GM21423 (cell line): ENCODE measurements at regions not wholly inside any gene's neighbourhood (a gene's known extent, or its start where the extent isn't known, plus 50 kb on each side); places are given as distances from the start of the nearest gene placed in this dataset.

Source experiments
- ATAC-seq: cut with Tn5 transposase; IDR thresholded peaks from one replicate; pipeline ENCODE4 v1.9.1; 2021; ENCODE audit warnings: mild to moderate bottlenecking, moderate library complexity; ENCODE audit not compliant: unreplicated experiment

DNA sequence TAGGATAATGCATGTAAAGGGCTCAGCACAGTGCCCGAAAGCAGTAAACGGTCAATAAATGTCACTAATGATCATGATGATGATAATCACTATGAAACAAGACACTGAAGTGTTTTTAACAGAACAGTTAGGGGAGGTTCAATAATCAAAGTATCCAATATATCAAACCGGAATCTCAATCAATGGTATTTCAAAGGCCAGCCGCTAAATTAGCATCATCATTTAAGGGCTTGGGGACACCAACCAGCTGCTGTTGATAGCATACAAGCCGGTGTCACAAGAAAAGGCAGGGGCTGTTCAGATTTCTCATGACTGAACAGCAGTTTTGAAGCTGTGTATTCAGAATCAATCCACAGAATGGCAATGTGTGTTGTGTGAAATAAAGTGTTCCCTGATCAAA lies 316.0 kb upstream of the NPVF start:
- ATAC-seq, result no peak

DNA sequence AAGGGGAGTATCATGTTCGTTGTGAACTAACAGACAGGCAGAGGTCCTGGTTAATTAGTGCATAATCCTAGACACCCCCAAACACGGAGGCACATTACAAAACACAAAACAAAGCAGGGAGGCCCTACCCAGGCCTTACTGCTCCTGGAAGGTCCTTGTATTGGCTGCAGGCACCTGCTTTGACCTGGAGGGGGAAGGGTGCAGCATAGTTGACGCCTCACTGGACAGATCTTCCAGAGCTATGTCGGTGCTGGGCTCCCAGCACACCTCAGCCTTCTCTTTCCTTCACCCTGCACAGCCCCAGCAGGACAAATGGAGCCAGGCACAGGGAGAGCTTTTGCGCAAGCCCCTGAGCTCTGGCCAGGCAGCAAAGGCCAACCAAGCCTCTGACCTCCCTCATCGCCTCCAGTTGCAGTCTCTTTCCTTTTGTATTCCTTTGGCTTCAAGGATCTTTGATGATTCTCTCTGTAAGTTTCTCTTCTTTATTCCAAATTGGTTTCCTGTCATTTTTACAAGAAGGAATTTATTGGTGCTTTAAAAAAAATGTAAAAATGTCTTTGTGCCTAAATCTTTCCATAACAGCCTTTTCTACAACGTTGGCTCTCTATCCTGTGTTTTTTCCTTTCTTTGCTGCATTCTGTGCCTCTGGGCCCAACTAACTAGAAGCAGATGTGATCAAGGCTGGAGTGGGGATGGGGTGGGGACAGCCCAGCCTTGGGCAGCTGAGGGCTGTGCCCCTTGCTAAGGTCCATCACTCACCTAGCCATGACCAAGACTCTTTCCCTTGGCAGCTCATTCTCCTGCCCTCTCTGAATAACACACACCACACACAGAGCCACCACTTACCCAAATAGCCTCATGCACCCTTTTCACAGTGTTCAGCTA lies 317.1 kb upstream of the NPVF start:
- no peak for ATAC-seq

DNA sequence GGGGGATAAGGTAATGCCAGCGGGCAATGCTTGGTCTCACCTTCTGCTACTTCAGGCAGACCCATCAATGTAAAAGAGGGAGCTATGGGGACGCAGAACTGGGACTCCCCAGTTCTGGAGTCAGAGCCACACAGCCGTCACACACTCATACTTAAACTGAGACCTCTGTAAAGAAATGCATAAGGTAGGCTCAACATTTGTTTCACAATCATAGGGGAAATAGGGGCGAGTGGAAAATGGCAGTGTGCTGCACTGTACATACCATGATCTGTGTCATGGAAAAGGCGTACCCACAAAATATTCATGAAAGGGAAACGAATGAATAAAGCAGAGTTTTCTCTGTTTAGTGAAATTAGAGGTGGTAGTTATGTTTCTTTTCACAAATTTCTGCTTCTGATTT lies 318.0 kb upstream of the NPVF start:
- no peak for ATAC-seq

DNA sequence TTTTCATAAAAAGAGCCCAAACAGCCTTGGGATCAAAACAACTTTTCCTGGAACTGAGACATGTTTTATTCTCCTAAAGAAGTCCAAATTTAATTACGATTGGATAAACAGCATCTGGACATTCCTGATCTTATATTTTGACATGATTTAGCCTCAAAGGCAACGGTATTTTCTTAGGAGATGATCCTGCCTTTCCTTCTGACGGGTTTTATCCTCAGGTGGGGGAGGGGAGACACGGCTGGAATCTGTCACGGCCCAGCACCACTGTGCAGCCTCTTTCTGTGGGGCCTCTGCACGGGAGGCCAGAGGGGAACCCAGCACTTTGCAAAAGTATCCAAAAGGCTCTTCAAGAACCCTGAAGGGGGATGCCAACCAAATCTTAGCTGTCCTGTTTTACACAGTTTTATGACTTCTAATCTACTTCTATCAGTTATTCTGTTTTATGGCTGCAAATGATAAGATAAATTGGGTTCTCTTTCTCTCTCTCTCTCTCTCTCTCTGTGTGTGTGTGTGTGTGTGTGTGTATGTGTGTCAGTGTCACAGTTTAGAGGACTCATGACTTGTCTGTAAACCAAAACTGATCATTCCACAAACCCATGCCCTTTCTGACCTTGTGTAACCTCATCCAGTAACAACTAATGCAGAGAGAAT lies 321.1 kb upstream of the NPVF start:
- ATAC-seq, result no peak

DNA sequence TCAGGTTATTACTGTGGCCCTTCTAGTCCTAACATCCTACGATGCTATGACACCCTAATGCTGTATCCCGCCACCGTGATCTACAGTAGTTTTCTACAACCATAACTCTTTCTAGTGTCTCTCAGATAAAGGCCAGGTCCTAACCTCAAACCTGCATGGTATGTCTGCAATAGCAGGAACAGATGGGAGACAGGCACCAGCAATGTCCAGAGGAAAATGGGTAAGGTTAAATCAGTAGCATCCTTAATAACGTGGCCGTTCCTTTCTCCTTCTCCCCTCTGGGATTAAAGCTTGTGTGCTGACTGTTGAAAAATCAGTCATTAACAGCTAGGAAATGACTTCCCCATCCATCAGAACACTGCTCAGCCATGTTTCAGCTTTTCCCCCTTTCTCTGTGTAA lies 321.9 kb upstream of the NPVF start:
- ATAC-seq, result no peak

DNA sequence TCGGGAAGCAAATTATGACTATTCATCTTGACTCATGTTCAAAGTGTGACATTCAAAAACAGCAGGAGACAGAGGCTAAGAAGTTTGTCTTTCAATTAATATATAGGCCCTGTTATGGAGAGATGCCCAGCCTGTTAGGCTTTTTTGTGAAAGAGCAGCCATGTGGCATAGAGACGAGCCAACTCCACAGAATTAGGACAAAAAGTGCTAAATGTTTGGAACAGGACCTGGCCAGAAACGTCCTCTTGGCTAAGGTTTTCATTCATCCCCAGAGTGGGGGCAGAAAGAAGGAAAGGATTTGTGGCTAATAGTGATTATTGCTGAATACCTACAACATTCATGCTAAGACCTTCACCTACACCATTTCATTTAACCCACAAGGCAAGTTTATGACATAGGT lies 324.7 kb upstream of the NPVF start:
- no peak for ATAC-seq

DNA sequence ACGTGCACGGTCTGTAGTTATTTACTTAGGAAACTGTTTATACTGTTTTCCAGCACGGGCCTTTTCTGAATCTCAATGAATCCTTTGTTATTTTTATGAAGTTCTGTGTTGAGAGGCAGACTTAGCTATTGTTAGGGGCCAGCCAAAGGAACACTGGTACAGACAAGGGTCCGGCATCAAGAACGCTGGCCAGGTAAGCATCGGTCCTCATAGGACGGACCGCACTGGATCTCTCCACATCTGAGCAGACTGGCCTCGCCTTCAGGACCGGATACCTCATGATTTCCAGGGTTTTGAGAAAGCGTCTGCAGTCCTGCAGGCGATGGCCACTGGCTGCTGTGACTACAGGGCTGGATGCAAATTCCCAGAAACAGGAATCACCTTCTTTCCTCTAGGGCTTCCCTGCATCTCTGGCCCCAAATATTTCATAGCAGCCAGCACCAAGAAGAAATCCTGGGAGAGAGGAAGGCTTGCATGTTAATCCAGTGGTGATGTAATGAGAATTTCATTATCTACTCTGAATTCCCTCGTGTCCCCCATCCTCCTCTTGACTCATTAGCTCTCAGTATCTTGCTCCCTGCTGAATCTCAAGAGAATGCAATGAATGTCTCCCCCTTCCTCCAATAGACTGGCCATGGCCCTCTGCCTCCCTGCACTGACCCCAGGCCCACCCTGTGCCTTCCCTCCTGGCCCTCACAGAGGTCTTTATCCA lies 325.4 kb upstream of the NPVF start:
- no peak for ATAC-seq

DNA sequence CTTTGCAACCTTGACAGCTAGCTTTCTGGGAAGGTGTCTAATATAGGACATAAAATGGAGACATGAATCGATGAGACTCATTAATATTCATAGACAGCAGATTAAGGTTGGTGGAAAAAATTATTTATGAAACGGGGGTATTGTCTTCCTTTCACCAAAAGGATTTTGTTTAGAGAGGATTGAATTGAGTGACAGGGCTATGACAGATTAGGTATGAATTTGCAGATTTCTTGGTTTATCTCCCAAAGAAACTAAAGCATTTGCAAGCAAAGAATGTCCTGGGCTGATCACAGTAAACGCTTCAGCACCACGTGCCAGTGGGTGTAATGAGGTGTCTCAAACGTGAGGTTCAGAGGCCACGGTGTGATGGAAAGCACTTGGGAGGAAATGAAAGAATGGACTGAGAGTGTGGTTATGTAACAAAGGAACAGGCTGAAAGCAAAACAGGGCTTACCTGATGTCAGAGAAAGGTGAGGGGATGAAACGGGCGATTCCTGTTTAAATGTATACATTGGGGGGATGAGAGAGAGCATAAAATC lies 329.2 kb upstream of the NPVF start:
- no peak for ATAC-seq

DNA sequence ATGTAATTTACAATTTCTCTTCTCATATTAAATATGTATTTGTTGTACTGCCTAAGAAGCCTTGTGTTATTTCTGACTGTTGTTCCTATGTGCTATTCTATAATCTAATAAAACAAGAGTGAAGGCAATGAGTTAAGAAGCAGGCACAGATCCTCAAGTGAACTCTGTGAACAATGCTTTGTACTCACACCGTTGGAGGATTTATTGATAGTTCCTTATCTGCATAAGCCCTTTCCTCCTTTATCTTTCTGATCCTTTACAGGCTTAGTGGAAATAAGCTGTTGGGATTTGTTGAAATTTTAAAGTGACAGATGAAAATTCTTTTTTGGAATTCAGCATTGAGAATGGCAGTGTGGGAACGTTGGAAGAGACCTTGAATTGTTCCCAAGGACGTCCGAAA lies 329.6 kb upstream of the NPVF start:
- no peak for ATAC-seq

DNA sequence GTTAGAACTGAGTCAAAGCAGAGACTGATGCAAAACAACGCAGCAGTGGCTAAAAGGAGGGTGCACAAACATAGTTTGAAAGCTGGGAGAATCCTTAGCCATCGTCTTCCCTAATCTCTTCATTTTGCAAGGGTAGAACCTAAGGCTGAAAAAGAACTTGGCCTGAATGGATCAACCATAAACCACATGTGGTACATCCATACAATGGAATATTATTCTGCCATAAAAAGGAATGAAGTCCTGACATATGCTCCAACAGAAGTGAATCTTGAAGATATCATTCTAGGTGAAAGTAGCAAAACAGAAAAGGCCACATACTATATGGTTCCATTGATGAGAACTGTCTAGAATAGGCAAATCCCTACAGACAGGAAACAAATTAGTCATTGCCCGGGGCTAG lies 330.3 kb upstream of the NPVF start:
- ATAC-seq, result no peak

DNA sequence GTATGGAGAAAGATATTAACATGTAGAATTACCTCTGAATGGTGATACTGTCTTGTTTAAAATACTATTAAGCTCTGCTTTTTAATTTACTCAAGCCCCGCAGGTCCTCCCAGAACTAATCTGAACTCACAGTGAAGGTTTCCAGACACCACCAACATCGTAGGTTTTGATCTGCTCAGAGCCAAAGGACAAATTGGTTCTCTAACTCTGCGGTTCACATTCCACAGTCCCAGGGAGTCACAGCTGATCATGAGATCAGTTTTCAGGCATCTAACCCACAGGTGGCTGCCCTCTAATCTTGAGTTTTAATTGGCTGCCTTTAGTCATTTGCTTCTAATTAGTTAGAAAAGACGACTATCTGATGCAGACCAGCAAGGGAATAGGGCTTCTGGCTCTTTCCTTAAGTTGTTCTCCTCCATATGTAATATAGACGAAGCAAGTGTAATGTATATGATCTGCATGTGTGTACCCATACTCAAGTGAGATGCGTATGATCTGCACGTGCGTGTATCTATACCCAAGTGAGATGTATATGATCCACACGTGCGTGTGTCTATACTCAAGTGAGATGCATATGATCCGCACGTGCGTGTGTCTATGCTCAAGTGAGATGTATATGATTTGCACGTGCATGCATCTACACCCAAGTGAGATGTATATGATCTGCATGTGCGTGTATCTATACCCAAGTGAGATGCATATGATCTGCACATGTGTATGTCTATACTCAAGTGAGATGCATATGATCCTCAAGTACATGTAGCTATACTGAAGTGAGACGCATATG lies 331.5 kb upstream of the NPVF start:
- ATAC-seq, result no peak

DNA sequence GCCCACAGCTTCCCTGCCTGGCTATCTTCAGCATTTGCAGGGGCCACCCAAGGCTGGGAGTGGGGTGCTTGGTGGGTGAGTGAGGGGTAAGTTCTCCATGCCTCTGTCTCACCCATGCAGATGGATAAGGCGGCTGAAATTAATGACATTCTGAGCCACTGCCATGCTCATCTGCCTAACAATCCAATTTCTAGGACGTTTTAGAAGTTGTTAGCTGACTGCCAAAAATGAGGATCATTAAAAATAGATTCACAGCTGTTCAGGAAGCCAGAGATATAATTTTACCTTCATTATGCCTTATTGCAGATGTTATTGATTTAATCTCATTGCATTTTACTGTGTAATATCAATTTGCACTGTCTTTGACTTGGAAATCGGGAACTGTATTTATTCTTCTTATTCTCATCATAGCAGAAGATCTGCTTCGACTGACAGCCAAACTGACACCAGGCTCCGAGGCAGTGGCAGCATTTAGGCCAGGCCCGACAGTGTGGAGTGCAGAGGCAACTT lies 334.4 kb upstream of the NPVF start:
- ATAC-seq, result no peak

DNA sequence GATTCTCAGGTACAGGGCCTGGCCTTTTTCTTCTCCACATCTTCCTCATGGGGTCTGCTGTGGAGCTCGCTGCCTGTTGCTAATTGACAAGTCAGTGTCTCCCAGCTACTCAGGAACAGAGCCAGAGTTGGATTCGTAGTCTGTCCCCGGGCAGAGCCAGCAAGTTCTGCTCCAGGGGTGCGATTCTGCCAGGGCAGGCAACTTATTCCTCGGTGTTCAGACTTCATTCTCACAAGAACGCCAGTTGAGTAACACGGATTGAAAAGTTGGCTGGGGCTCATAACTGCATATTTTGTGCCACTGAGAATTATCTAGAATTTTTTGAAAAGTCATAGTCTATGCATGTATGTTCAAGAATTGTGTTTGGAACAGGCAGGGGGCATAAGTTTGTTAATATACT lies 336.7 kb upstream of the NPVF start:
- ATAC-seq, result no peak

DNA sequence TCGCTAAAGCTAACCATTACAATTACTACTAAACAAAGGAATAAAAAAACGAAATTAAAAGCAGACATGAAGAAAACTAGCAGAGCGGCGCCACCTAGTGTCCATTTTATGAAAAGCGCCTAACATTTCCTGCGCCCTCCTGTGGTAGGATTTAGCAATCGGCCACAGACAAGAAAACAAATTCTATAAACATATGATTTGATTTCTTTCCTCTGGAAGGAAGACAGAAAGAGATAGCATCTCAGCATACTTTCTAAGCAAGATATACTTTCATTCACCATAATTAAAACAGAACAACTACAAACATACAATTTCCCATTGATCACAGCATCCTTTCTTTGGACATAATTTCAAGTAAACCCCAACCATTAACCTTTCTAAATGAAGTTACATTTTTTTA lies 337.7 kb upstream of the NPVF start:
- ATAC-seq, result no peak

DNA sequence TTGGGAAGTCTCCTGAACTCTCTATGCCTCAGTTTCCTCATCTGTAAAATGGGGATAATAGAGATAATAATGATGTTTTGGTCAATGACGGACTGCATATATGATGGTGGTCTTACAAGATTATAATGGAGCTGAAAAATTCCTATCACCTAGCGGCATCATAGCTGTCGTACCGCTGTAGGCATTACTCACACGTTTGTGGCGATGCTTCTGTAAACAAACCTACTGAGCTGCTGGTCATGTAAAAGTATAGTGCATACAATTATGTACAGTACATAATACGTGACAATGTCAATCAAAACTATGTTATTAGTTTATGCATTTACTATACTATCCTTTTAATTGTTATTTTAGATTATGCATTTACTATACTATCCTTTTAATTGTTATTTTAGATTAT lies 339.1 kb upstream of the NPVF start:
- ATAC-seq, result no peak

DNA sequence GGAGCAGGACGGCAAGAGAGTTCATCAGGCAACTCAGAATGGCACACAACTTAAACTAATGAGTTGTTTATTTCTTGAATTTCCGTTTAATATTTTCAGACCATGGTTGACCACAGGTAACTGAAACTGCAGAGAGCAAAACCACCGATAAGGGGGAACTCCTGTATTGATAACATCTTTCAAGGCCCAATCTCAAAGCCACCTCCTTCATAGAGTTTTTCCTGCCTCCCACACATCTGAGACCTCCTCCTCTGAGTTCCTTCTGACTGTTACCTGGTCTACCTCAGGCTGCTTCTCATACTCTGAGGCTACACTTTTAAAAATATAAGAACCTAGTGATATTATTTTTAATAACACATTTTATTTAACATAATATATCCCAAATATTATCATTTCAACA lies 341.5 kb upstream of the NPVF start:
- ATAC-seq, result no peak

DNA sequence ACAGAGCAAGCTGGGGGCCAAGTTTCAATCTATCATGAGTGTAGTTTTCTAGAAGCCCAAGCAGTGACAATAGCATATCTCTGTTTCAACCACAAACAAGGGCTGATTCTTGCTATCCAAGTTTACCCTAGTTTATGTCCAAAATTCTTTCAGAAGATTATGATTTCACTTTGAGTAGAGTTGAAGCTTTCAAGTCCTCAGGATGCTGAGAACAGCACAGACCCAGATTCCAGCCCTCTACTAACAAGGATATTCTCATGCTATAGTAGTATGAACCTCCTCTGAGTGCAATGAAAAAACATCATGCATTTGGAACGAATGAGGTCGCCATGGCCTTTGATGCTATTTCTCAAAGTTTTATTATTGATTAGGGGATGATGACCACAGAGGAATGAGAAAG lies 344.1 kb upstream of the NPVF start:
- no peak for ATAC-seq

DNA sequence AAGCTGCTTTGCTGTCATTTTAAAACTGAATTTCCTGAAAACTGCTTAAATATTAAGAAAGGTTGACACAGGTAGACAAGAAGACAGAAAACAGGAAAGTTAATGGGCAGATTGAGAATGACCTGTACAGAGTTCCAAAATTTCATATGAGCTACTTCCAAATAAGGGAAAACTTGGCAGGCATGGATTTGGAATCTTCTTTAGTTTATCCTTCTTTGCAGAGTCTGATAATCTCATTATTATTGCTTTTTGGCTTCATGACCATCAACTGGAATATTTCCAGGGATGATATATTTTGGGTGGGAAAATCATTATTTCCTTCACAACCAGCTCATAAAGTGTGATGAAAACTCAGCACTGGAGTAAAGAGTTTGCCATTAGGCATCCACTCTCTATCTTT lies 346.5 kb upstream of the NPVF start:
- no peak for ATAC-seq

DNA sequence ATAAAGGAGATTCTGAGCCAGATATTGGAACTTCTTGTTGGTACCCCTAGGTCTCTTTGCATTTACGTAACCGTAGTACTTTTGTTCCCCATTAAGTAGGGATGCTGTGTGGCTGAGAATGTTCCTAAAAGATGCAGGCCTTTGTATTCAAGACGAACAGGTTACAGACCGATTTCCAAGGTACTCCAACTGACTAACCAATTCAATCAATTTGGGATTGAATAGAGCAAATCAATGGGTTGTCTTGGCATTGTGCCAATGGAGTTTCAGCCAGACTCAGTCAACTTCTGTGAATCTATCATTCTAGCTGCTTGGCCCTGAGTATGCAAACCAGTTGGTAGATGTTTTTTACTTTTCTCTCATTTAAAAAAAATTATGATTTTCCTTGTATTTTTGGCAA lies 347.3 kb upstream of the NPVF start:
- ATAC-seq, result no peak

DNA sequence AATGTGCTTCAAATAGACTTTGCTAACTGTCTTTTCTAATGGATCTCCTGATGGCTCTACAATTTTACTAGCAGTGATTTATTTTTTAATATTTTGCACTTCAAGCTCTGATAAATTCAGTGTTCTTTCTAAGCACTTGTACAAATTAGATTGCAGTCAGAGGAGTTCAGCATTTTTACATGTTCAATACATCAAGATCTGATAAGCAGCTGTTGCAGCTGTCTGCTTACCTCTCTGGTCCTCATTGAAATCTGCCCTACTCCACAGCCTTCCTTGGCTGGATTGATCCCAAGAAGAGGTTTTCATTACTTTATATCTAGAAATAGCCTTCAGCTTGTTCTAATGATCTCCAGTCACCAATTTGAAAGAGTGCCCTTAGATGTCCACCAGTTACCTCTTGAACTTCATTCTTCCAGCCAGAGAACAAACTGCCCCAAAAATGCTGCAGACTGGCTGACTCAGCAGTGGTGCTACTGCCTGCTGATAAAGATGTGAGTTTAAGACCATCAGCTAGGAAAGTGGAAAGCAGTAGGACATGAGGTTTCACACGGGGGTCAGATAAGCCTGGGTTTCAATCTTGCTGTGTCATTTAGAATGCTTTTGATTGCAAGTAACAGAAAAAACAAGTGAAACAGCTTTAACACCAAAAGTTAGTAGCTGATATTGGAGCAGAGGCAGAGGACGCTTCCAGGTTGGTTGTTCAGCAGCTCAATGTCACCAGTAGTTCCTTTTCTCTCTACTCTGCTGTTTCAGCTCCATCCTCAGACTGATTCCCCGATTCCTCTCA lies 350.9 kb upstream of the NPVF start:
- ATAC-seq, result no peak
